ENCODE measurements at regions not wholly inside any gene's neighbourhood (a gene's known extent, or its start where the extent isn't known, plus 50 kb on each side); places are given as distances from the start of the nearest gene placed in this dataset.

DNA sequence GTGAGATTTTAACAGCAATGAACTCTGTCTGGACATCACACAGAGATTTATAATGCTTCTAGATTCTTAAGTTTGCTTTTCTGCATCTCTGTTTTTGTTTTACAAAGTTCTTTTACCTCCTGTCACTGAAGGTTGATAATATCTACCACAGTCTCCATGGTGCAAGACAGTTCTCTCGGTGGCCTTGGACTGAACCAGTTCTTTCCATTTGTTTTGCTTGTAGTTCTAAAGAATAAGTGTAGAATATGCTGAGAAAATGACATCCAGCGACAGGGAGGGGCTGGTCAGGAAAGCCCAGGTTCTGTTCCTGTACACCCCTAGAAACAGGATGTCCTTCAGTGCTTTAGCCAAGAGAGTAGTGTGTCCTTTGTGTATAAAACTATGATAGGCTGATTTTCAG lies 1079.5 kb upstream of the INTU start:
- peaks cover 5 to 14% (median 10%) of the 10 kb centered on the region in 5 donors for H3K9me3 Mint-ChIP-seq
- H3K36me3 Mint-ChIP-seq: no peaks in the 10 kb centered on the region
- Histone ChIP-seq H3K27ac (ENCODE audit: low read depth, low read length) (no peak overlapping the region), H3K9me3 (ENCODE audit: low read length) (no peaks in the 10 kb centered on the region), H3K4me3 (ENCODE audit: low read length) (no peak overlapping the region), H3K27me3 (ENCODE audit: insufficient read depth, low read length, poor library complexity, severe bottlenecking) (no peaks in the 10 kb centered on the region), H3K36me3 (ENCODE audit: insufficient read depth, low read length) (no peaks in the 10 kb centered on the region), H3K4me1 (ENCODE audit: insufficient read depth, low read length) (no peaks in the 10 kb centered on the region)
- no peaks in the 10 kb centered on the region for H3K27me3 Mint-ChIP-seq
- ChIA-PET POLR2A (no interaction called here), CTCF (no interaction called here)
- no peak overlapping the region for H3K4me3 Mint-ChIP-seq
- no peak for DNase-seq
- H3K4me1 Mint-ChIP-seq: no peaks in the 10 kb centered on the region
- H3K27ac Mint-ChIP-seq: no peak overlapping the region

DNA sequence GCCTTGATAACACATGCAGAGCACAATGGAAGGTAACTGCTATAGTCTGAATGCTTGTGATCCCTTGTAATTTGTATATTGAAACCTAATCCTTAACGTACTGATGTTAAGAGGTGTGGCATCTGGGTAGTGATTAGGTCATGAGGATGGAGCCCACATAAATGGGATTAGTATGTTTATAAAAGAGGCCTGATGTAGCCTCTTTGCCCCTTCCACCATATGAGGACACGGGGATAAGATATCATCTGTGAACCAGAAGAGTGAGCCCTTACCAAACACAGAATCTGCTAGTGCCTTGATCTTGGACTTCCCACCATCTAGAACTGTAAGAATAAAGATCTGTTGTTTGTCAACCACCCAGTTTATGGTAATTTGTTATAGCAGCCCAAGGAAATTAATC lies 1074.2 kb upstream of the INTU start:
- Histone ChIP-seq H3K27ac (ENCODE audit: low read depth, low read length) (no peak overlapping the region), H3K36me3 (ENCODE audit: insufficient read depth, low read length) (no peaks in the 10 kb centered on the region), H3K4me1 (ENCODE audit: insufficient read depth, low read length) (no peaks in the 10 kb centered on the region), H3K27me3 (ENCODE audit: insufficient read depth, low read length, poor library complexity, severe bottlenecking) (no peaks in the 10 kb centered on the region), H3K4me3 (ENCODE audit: low read length) (no peak overlapping the region), H3K9me3 (ENCODE audit: low read length) (no peaks in the 10 kb centered on the region)
- H3K4me3 Mint-ChIP-seq: no peak overlapping the region
- no peaks in the 10 kb centered on the region for H3K4me1 Mint-ChIP-seq
- ChIA-PET POLR2A (no interaction called here), CTCF (no interaction called here)
- DNase-seq: no peak
- H3K9me3 Mint-ChIP-seq: peaks cover 5 to 18% (median 12%) of the 10 kb centered on the region in 5 donors
- H3K36me3 Mint-ChIP-seq: no peaks in the 10 kb centered on the region
- H3K27me3 Mint-ChIP-seq: no peaks in the 10 kb centered on the region
- H3K27ac Mint-ChIP-seq: no peak overlapping the region

DNA sequence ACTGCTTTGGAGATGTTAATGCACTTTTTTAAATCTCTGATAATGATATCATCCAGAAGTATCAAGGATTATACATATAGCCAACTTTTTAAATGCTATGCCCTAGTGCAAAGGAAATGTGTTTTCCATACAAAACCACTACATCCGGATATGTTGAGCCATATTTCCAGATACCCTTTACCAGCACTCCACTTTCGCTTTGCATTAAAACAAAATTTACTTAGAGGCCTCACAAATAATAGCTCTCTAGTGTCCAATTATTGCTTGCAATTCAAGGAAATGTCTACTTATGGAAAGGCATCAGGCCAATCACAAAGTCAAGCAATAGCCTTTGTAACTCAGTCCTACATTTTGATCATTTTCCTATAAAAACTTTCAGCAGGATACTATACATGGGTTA lies 1072.8 kb upstream of the INTU start:
- Mint-ChIP-seq H3K27me3 (no peaks in the 10 kb centered on the region), H3K36me3 (no peaks in the 10 kb centered on the region), H3K9me3 (peaks cover 0 to 14% (median 8%) of the 10 kb centered on the region in 5 donors), H3K4me3 (no peak overlapping the region), H3K27ac (no peak overlapping the region), H3K4me1 (no peaks in the 10 kb centered on the region)
- no peaks in the 10 kb centered on the region for H3K36me3 ChIP-seq (ENCODE audit: insufficient read depth, low read length)
- no peak overlapping the region for H3K4me3 ChIP-seq (ENCODE audit: low read length)
- no peak for DNase-seq
- ChIA-PET POLR2A (no interaction called here), CTCF (no interaction called here)
- no peaks in the 10 kb centered on the region for H3K4me1 ChIP-seq (ENCODE audit: insufficient read depth, low read length)
- H3K27ac ChIP-seq (ENCODE audit: low read depth, low read length): no peak overlapping the region
- H3K27me3 ChIP-seq (ENCODE audit: insufficient read depth, low read length, poor library complexity, severe bottlenecking): no peaks in the 10 kb centered on the region
- no peaks in the 10 kb centered on the region for H3K9me3 ChIP-seq (ENCODE audit: low read length)

DNA sequence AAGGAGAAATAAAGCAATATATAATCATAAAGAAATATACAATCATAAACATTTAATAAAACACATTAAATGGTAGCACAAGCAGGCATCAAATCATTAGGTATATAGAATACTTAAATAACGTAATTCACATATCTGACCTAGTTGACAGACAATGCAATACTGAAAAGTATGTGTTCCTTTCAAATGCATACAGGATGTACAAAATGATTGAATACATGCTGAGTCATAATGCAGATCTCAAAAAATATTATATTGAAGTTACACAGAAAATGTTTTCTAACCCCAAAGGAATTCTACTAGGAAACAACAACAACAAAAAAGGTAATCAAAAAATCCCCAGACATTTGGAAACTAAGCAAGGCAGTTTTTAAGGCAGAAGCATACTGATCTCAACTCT lies 1072.0 kb upstream of the INTU start:
- H3K4me1 Mint-ChIP-seq: no peaks in the 10 kb centered on the region
- no peaks in the 10 kb centered on the region for H3K36me3 ChIP-seq (ENCODE audit: insufficient read depth, low read length)
- H3K36me3 Mint-ChIP-seq: no peaks in the 10 kb centered on the region
- H3K27ac ChIP-seq (ENCODE audit: low read depth, low read length): no peak overlapping the region
- ChIA-PET CTCF (no interaction called here), POLR2A (no interaction called here)
- no peak overlapping the region for H3K27ac Mint-ChIP-seq
- no peaks in the 10 kb centered on the region for H3K9me3 ChIP-seq (ENCODE audit: low read length)
- H3K27me3 Mint-ChIP-seq: no peaks in the 10 kb centered on the region
- H3K4me1 ChIP-seq (ENCODE audit: insufficient read depth, low read length): no peaks in the 10 kb centered on the region
- H3K9me3 Mint-ChIP-seq: peaks cover 0 to 21% (median 8%) of the 10 kb centered on the region in 5 donors
- H3K4me3 ChIP-seq (ENCODE audit: low read length): no peak overlapping the region
- H3K27me3 ChIP-seq (ENCODE audit: insufficient read depth, low read length, poor library complexity, severe bottlenecking): no peaks in the 10 kb centered on the region
- no peak for DNase-seq
- H3K4me3 Mint-ChIP-seq: no peak overlapping the region

DNA sequence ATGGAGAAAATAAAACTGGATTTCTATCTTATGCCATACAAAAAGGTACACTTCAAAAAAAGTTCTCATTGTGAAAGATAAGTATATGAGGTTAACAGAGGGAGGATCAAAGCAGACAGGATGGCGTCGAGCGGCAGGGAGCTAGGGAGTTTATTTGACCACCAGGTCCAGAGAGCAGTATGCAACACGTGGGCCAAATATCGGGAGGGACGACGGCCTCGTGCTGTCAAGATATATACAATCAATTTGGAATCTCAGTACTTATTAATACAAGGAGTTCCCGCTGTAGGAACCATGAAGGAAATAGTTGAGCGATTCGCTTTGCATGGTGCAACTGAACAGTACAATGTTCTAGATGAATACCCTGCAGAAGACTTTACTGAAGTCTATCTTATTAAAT lies 1069.4 kb upstream of the INTU start:
- Mint-ChIP-seq H3K27ac (no peak overlapping the region), H3K27me3 (no peaks in the 10 kb centered on the region), H3K9me3 (peaks cover 0 to 17% (median 7%) of the 10 kb centered on the region in 5 donors), H3K36me3 (no peaks in the 10 kb centered on the region), H3K4me3 (no peak overlapping the region), H3K4me1 (no peaks in the 10 kb centered on the region)
- DNase-seq: no peak
- H3K27ac ChIP-seq (ENCODE audit: low read depth, low read length): no peak overlapping the region
- no peaks in the 10 kb centered on the region for H3K27me3 ChIP-seq (ENCODE audit: insufficient read depth, low read length, poor library complexity, severe bottlenecking)
- no peaks in the 10 kb centered on the region for H3K4me1 ChIP-seq (ENCODE audit: insufficient read depth, low read length)
- H3K4me3 ChIP-seq (ENCODE audit: low read length): no peak overlapping the region
- CTCF ChIA-PET: no interaction called here
- H3K36me3 ChIP-seq (ENCODE audit: insufficient read depth, low read length): no peaks in the 10 kb centered on the region
- POLR2A ChIA-PET: no interaction called here
- H3K9me3 ChIP-seq (ENCODE audit: low read length): no peaks in the 10 kb centered on the region

DNA sequence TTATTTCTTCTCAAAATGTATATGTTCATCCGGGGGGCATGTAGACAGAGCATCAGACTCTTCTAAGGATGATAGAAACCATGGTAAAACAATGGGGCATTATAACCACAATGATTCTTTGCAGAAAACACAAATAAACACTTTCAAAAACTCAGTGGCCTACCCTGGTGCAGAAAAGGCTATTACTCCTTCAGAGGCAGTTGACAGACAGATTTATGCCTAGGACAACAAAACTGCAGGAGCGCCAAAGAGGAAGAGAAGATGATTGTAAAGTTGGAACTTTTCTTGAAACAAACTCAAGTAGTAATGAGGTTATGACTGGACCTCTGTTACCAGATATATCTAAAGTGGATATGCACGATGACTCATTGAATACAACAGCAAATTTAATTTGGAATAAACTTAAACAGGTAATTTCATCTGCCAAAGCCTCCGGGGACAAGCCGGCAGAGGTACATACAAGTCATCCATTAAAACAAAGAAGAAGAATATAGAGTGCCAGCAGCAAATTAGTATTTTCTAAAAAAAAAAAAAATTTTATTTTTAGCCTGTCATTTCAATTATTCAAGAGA lies 1068.4 kb upstream of the INTU start:
- no peaks in the 10 kb centered on the region for H3K4me1 Mint-ChIP-seq
- Histone ChIP-seq H3K4me1 (ENCODE audit: insufficient read depth, low read length) (no peaks in the 10 kb centered on the region), H3K27ac (ENCODE audit: low read depth, low read length) (no peak overlapping the region), H3K27me3 (ENCODE audit: insufficient read depth, low read length, poor library complexity, severe bottlenecking) (no peaks in the 10 kb centered on the region), H3K9me3 (ENCODE audit: low read length) (no peaks in the 10 kb centered on the region), H3K4me3 (ENCODE audit: low read length) (no peak overlapping the region), H3K36me3 (ENCODE audit: insufficient read depth, low read length) (no peaks in the 10 kb centered on the region)
- no peaks in the 10 kb centered on the region for H3K27me3 Mint-ChIP-seq
- ChIA-PET CTCF (no interaction called here), POLR2A (no interaction called here)
- H3K36me3 Mint-ChIP-seq: no peaks in the 10 kb centered on the region
- H3K9me3 Mint-ChIP-seq: peaks cover 0 to 17% (median 7%) of the 10 kb centered on the region in 5 donors
- no peak overlapping the region for H3K27ac Mint-ChIP-seq
- no peak for DNase-seq
- H3K4me3 Mint-ChIP-seq: no peak overlapping the region

DNA sequence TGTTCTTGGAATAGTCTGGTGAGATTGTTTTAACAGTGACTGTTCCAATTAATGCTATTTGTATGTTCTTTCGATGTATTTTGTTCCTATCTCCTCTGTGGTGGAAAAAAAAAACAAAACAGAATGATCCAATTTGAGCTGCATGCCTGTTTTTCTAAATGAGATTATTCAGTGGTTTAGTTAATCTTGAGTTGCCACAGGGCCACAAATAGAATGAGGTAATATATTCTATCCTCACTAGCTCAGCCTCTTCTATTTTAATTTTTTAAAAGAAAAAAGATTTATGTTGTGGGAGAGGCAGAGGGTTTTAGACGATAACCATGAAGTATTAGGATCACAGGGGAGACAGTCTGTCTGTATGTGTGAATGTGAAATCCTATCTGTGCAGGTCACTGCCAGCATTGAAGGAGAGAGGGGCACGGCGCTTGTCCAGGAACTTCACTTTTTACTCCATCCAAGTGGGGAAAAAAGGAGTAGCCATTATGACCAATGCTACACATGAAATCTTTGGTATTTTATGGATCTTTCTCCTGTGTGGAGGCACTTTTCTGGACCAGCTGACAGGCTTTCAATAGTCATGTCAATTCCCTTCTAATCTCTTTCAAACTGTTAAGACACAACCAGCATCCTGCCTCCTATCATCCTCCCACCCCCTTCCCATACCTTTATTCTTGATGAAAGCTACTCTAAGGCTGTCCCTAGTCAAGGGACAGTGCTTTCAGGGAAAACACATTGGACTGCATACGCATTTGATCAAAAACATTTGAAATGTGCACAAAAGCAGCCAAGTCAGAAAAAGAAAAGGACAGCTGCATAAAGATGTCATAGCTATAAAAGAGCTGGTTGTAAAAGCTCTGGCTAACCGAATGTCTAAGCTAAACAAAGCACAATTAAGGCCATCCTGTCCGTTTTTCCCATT lies 1063.8 kb upstream of the INTU start:
- Histone ChIP-seq H3K36me3 (ENCODE audit: insufficient read depth, low read length) (no peaks in the 10 kb centered on the region), H3K9me3 (ENCODE audit: low read length) (no peaks in the 10 kb centered on the region), H3K4me1 (ENCODE audit: insufficient read depth, low read length) (no peaks in the 10 kb centered on the region), H3K4me3 (ENCODE audit: low read length) (no peak overlapping the region), H3K27ac (ENCODE audit: low read depth, low read length) (no peak overlapping the region), H3K27me3 (ENCODE audit: insufficient read depth, low read length, poor library complexity, severe bottlenecking) (no peaks in the 10 kb centered on the region)
- Mint-ChIP-seq H3K4me1 (no peaks in the 10 kb centered on the region), H3K4me3 (no peak overlapping the region), H3K27ac (no peak overlapping the region), H3K9me3 (peaks cover 0 to 20% (median 3%) of the 10 kb centered on the region in 5 donors), H3K36me3 (no peaks in the 10 kb centered on the region), H3K27me3 (no peaks in the 10 kb centered on the region)
- POLR2A ChIA-PET: no interaction called here
- DNase-seq: no peak
- CTCF ChIA-PET: no interaction called here

DNA sequence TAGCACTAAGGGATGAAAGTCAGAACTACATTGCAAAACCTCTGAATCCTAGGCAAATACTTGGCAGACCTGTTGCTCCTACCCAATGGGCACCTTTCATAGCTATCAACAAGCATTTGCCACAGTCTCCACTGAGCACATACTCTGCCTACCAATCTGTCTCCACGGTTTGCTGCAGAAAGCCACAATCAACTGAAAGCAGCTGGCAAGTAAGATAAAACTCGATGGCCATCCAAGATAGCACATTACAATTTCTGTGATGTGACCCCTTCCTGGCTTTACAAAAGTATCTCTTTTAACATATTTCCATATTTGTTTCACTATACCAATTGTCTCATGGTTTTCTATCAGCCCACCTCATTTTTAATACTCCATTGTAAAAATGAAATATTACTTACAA lies 1060.5 kb upstream of the INTU start:
- Mint-ChIP-seq H3K9me3 (peaks cover 0 to 23% (median 2%) of the 10 kb centered on the region in 5 donors), H3K27me3 (no peaks in the 10 kb centered on the region), H3K36me3 (no peaks in the 10 kb centered on the region), H3K27ac (no peak overlapping the region), H3K4me1 (no peaks in the 10 kb centered on the region), H3K4me3 (no peak overlapping the region)
- Histone ChIP-seq H3K36me3 (ENCODE audit: insufficient read depth, low read length) (no peaks in the 10 kb centered on the region), H3K9me3 (ENCODE audit: low read length) (no peaks in the 10 kb centered on the region), H3K27ac (ENCODE audit: low read depth, low read length) (no peak overlapping the region), H3K27me3 (ENCODE audit: insufficient read depth, low read length, poor library complexity, severe bottlenecking) (no peaks in the 10 kb centered on the region), H3K4me3 (ENCODE audit: low read length) (no peak overlapping the region), H3K4me1 (ENCODE audit: insufficient read depth, low read length) (no peaks in the 10 kb centered on the region)
- ChIA-PET CTCF (no interaction called here), POLR2A (no interaction called here)
- no peak for DNase-seq
